ENCODE measurements at regions not wholly inside any gene's neighbourhood (a gene's known extent, or its start where the extent isn't known, plus 50 kb on each side); places are given as distances from the start of the nearest gene placed in this dataset.

DNA sequence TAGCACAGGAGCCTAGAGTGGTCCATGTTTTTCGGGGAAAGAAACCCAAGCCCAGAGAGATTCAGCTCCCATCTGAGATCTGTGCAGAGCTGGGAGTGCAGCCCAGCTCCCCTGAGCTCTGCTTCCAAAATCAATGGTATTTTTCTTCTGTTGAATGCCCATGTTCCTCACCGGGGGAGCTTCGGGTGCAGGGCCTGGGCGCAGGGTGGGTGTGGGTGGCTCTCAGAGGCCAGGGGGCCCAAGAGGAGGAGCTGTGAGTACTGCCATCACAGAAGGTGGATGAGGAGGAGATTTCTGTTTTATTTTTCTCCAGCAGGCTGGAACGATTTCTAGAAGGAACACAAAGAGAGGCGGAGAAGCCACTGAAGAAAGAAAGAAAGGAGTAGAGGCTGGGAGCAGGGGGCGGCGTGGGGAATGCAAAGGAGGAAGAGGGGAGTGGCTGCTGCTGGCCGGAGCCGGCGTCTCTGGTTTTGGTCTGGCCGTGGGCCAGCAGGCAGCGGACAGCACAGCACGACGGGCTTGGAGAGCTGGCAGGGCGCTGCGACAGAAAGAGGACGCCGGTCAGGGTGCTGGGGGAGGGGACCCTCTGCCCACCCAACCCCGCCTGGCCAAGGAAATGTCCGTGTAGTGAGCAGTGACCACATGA lies 76.2 kb upstream of the KSR1 start:
- Histone ChIP-seq H3K9me1 (ENCODE audit: control insufficient read depth, extremely low read depth, insufficient read depth, low read length) (no peaks in the 10 kb centered on the region), H3K4me3 (ENCODE audit: control insufficient read depth in 2 of 3, extremely low read depth in 1 of 3, insufficient read depth in 2 of 3, low read depth in 1 of 3, low read length in 3 of 3) (no peak overlapping the region), H3K4me1 (ENCODE audit: control insufficient read depth, extremely low read depth, insufficient read depth, low read length) (peaks cover 14% of the 10 kb centered on the region), H3K27me3 (ENCODE audit: control insufficient read depth, extremely low read depth, insufficient read depth, low read length) (no peaks in the 10 kb centered on the region), H3K27ac (ENCODE audit: control insufficient read depth, insufficient read depth, low read length) (no peak overlapping the region), H3K79me2 (ENCODE audit: control insufficient read depth, insufficient read depth, low read length) (no peaks in the 10 kb centered on the region), H3K36me3 (ENCODE audit: control insufficient read depth in 2 of 2, extremely low read depth in 1 of 2, insufficient read depth in 2 of 2, low read length in 2 of 2) (no peaks in the 10 kb centered on the region), H3K9me3 (ENCODE audit: control insufficient read depth, low read depth, low read length) (no peaks in the 10 kb centered on the region), H3K9ac (ENCODE audit: control insufficient read depth, extremely low read depth, insufficient read depth, low read length) (no peak overlapping the region), H3K4me2 (ENCODE audit: control insufficient read depth, extremely low read depth, insufficient read depth, low read depth, low read length) (no peak overlapping the region), H2AFZ (ENCODE audit: control insufficient read depth, low read length) (no peak overlapping the region), H4K20me1 (ENCODE audit: control insufficient read depth, extremely low read depth, insufficient read depth, low read length) (no peaks in the 10 kb centered on the region)
- FAIRE-seq, result no peak
- TF ChIP-seq EZH2 (IDR thresholded peaks at IDR 0.05; ENCODE audit: low read length), result no peak
- TF ChIP-seq, protein P1, sequence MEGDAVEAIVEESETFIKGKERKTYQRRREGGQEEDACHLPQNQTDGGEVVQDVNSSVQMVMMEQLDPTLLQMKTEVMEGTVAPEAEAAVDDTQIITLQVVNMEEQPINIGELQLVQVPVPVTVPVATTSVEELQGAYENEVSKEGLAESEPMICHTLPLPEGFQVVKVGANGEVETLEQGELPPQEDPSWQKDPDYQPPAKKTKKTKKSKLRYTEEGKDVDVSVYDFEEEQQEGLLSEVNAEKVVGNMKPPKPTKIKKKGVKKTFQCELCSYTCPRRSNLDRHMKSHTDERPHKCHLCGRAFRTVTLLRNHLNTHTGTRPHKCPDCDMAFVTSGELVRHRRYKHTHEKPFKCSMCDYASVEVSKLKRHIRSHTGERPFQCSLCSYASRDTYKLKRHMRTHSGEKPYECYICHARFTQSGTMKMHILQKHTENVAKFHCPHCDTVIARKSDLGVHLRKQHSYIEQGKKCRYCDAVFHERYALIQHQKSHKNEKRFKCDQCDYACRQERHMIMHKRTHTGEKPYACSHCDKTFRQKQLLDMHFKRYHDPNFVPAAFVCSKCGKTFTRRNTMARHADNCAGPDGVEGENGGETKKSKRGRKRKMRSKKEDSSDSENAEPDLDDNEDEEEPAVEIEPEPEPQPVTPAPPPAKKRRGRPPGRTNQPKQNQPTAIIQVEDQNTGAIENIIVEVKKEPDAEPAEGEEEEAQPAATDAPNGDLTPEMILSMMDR (optimal IDR thresholded peaks at IDR 0.05 in 1 of 3, IDR thresholded peaks at IDR 0.05 in 1 of 3, conservative IDR thresholded peaks at IDR 0.05 in 1 of 3; ENCODE audit: extremely low read depth in 1 of 3, insufficient read depth in 2 of 3, low read length in 3 of 3), result no peak
- no peak for DNase-seq (ENCODE audit: low read depth, low spot score)
- dilution Hi-C loops (cut with MboI; ENCODE audit: extremely low pct_ligation_motif_present, low sequenced_read_pairs), result no loop called here

GRCh38 chr17:27380551-27380950 lies 75.7 kb upstream of the KSR1 start:
- DNase-seq (ENCODE audit: low read depth, low spot score) (no peak), FAIRE-seq (no peak)
- Histone ChIP-seq H3K4me3 (ENCODE audit: control insufficient read depth in 2 of 3, extremely low read depth in 1 of 3, insufficient read depth in 2 of 3, low read depth in 1 of 3, low read length in 3 of 3) (no peak overlapping the region), H2AFZ (ENCODE audit: control insufficient read depth, low read length) (no peak overlapping the region), H3K36me3 (ENCODE audit: control insufficient read depth in 2 of 2, extremely low read depth in 1 of 2, insufficient read depth in 2 of 2, low read length in 2 of 2) (no peaks in the 10 kb centered on the region), H3K9ac (ENCODE audit: control insufficient read depth, extremely low read depth, insufficient read depth, low read length) (no peak overlapping the region), H3K9me1 (ENCODE audit: control insufficient read depth, extremely low read depth, insufficient read depth, low read length) (no peaks in the 10 kb centered on the region), H3K79me2 (ENCODE audit: control insufficient read depth, insufficient read depth, low read length) (no peaks in the 10 kb centered on the region), H3K27ac (ENCODE audit: control insufficient read depth, insufficient read depth, low read length) (no peak overlapping the region), H3K4me1 (ENCODE audit: control insufficient read depth, extremely low read depth, insufficient read depth, low read length) (peaks cover 14% of the 10 kb centered on the region), H3K27me3 (ENCODE audit: control insufficient read depth, extremely low read depth, insufficient read depth, low read length) (no peaks in the 10 kb centered on the region), H3K9me3 (ENCODE audit: control insufficient read depth, low read depth, low read length) (no peaks in the 10 kb centered on the region), H4K20me1 (ENCODE audit: control insufficient read depth, extremely low read depth, insufficient read depth, low read length) (no peaks in the 10 kb centered on the region), H3K4me2 (ENCODE audit: control insufficient read depth, extremely low read depth, insufficient read depth, low read depth, low read length) (no peak overlapping the region)
- dilution Hi-C loops (cut with MboI; ENCODE audit: extremely low pct_ligation_motif_present, low sequenced_read_pairs), result no loop called here
- TF ChIP-seq, protein P1 (optimal IDR thresholded peaks at IDR 0.05 in 1 of 3, IDR thresholded peaks at IDR 0.05 in 1 of 3, conservative IDR thresholded peaks at IDR 0.05 in 1 of 3; ENCODE audit: extremely low read depth in 1 of 3, insufficient read depth in 2 of 3, low read length in 3 of 3), result no peak
- no peak for TF ChIP-seq EZH2 (IDR thresholded peaks at IDR 0.05; ENCODE audit: low read length)

Data from keratinocyte (primary cell).